GM12874 (cell line): ENCODE measurements at regions not wholly inside any gene's neighbourhood (a gene's known extent, or its start where the extent isn't known, plus 50 kb on each side); places are given as distances from the start of the nearest gene placed in this dataset.

ENCODE experiments used
- TF ChIP-seq, protein P1 (sequence below): IDR thresholded peaks from 2 replicates; pipeline ENCODE4 v1.5.1; 2011; ENCODE audit warnings: low read depth, mild to moderate bottlenecking, control low read depth, low read length, moderate library complexity; ENCODE audit not compliant: insufficient read depth

DNA sequence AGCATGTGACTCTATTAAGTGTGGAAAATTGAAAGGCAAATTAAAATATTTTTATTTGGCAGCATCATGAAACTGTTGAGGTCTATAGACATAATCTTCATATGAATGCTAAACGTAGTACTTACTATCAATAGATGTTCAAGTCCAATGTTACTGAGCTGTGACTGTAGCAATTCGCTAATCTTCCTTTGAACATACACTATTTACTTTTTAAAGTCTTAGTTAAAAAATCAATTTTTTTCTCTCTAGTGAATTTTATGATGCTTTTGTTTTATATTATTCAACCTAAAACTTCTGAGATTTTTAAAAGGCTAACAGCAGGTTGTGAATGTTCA, 85.2 kb upstream of the ELOVL5 start:
- TF ChIP-seq, protein P1, sequence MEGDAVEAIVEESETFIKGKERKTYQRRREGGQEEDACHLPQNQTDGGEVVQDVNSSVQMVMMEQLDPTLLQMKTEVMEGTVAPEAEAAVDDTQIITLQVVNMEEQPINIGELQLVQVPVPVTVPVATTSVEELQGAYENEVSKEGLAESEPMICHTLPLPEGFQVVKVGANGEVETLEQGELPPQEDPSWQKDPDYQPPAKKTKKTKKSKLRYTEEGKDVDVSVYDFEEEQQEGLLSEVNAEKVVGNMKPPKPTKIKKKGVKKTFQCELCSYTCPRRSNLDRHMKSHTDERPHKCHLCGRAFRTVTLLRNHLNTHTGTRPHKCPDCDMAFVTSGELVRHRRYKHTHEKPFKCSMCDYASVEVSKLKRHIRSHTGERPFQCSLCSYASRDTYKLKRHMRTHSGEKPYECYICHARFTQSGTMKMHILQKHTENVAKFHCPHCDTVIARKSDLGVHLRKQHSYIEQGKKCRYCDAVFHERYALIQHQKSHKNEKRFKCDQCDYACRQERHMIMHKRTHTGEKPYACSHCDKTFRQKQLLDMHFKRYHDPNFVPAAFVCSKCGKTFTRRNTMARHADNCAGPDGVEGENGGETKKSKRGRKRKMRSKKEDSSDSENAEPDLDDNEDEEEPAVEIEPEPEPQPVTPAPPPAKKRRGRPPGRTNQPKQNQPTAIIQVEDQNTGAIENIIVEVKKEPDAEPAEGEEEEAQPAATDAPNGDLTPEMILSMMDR: no peak

DNA sequence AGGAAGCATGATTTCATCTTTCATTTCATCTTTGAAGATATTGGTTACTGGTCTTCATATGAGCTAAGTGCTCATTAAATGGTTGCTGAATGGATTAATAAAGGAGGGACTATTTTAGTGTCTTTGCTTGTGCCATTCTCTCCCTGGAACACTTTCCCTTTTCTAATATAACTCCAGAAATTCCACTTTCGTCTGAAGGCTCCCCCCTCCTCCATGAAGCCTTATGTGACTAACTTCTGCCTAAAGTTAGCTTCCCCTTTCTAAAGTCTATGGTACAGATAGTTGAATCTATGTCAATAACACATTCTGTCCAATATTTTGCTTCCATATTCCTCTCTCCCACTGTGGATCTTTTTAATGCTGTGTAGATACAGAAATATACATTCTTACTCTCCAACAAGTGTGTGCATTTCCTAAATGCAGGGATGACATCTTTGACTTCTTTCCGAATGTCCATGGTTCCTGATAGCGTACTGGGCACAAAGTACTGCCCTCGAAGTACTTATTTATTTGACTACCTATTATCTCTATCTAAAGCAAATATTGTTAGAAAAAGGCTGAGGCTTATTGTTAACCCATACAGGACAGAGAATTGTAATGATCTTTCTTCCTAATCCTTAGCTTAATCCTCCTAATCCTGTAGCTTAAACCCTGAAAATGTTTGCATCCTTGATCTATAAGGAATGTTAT, 84.7 kb upstream of the ELOVL5 start:
- TF ChIP-seq, protein P1: no peak

DNA sequence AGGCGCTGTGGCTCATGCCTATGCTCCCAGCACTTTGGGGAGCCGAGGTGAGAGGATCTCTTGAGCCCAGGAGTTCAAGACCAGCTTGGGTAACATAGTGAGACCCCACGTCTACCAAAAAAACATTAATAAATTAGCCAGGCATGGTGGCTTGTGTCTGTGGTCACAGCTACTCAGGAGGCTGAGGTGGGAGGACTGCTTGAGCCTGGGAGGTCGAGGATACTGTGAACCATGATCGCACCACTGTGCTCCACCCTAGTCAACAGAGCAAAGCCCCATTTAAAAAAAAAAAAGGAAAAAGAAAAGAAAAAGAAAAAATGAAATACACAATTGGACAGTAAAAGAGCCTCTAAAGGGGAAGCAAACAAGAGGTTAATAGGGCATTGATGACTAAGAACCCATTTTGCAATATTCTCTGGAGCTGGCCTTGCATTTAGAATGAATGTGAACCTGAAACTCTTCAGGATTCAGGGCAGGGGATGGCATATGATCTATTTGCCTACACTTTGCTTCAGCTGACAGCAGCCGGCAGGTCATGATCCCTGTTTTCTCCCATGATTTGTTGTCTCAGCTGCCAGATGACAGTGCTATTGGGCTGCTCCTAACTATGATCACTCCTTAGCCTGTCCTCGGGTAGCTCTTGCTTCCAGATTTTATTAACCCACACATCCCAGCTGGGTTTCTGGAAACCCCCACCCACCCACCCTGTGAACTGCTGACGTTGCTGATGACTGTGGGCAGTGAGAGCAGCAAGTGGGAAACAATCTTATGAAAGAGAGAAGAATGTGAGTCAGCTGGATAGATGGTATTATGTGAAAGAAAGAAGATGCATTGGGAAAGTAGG, 83.8 kb upstream of the ELOVL5 start:
- TF ChIP-seq, protein P1: no peak

DNA sequence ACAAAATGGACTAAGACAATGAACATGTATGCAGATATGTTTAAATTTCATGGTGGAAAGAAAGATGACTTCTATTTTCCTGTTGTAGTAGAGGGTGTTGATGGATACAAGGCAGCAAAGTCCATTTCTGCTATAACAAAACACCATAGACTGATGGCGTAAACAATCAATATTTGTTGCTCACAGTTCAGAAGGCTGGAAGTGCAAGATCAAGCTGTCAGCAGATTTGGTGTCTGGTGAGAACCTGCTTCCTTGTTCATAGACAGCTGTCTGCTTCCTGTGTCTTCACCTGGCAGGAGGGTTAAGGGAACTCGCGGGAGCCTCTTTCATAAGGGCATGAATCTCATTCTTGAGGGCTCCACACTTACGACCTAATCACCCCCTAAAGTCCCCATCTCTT, 83.0 kb upstream of the ELOVL5 start:
- TF ChIP-seq, protein P1: no peak

- TF ChIP-seq, protein P1: no peak
Observed at GRCh38 chr6:53429401-53429800, 80.7 kb upstream of the ELOVL5 start.

DNA sequence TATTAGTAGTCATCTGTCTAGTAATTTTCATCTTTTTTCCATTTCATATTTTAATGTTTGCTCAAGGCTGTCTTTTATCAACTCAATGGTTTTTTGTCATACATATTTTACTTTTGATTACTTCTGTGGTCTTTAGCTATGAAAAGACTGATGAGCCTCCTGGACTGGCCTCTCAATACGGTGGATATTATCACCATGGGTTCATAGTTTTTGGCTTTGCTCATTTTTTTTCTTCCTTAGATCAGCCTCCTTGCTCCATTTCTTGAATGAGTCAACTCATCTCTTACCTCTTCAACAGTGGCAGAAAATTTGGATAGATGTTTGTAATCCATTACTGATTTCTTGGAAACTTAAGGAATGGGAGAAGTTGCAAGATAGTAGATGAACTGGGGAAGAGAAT, 80.1 kb upstream of the ELOVL5 start:
- TF ChIP-seq, protein P1: no peak

- TF ChIP-seq, protein P1: no peak
Observed at GRCh38 chr6:53426667-53427270, 78.0 kb upstream of the ELOVL5 start.
